ENCODE measurements at regions not wholly inside any gene's neighbourhood (a gene's known extent, or its start where the extent isn't known, plus 50 kb on each side); places are given as distances from the start of the nearest gene placed in this dataset.
"Not testable (repeated sequence)": the region's sequence is repeated elsewhere in the genome, so short reads cannot be mapped to it uniquely, and the experiment has no call there.

DNA sequence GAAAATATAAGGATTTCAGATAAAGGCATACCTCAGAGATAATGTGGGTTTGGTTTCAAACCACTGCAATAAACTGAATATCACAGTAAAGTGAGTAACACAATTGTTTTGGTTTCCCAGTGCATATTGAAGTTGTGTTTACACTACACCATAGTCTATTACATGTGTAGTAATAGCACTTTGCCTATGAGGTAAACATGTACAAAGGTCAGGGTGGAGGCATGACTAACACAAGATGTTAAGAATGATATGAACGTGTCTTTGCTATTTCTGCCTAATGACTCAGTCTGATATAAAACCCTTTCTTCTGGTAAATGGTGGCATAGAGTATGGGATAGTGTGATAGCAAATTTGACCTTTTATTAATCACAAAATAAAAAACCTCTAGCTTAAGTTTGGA is 621.5 kb upstream of the ADGRL2 start:
- DNase-seq: no peak
- no peaks in the 10 kb centered on the region for H3K9me2 ChIP-seq (replicated peaks; ENCODE audit: insufficient read depth, low read length)
- no peaks in the 10 kb centered on the region for H3K79me2 ChIP-seq (ENCODE audit: low read length)
- H3K27me3 ChIP-seq (replicated peaks; ENCODE audit: insufficient read depth, low read length): no peaks in the 10 kb centered on the region
- H2AFZ ChIP-seq (ENCODE audit: low read length): no peak overlapping the region
- H3K4me3 ChIP-seq (ENCODE audit: low read length): no peak overlapping the region
- TF ChIP-seq EZH2phosphoT487 (IDR thresholded peaks at IDR 0.05; ENCODE audit: low read length): no peak
- TF ChIP-seq, protein P1, sequence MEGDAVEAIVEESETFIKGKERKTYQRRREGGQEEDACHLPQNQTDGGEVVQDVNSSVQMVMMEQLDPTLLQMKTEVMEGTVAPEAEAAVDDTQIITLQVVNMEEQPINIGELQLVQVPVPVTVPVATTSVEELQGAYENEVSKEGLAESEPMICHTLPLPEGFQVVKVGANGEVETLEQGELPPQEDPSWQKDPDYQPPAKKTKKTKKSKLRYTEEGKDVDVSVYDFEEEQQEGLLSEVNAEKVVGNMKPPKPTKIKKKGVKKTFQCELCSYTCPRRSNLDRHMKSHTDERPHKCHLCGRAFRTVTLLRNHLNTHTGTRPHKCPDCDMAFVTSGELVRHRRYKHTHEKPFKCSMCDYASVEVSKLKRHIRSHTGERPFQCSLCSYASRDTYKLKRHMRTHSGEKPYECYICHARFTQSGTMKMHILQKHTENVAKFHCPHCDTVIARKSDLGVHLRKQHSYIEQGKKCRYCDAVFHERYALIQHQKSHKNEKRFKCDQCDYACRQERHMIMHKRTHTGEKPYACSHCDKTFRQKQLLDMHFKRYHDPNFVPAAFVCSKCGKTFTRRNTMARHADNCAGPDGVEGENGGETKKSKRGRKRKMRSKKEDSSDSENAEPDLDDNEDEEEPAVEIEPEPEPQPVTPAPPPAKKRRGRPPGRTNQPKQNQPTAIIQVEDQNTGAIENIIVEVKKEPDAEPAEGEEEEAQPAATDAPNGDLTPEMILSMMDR (IDR thresholded peaks at IDR 0.05; ENCODE audit: low read length): no peak
- TF ChIP-seq EZH2 (optimal IDR thresholded peaks at IDR 0.05; ENCODE audit: low read depth, low read length): no peak
- no peak overlapping the region for H3K9ac ChIP-seq (ENCODE audit: low read length)
- no peaks in the 10 kb centered on the region for H4K20me1 ChIP-seq (ENCODE audit: insufficient read depth, low read length)
- H3K36me3 ChIP-seq (replicated peaks; ENCODE audit: insufficient read depth, low read length): no peaks in the 10 kb centered on the region
- no peak overlapping the region for H3K27ac ChIP-seq (ENCODE audit: low read length)
- H3F3A ChIP-seq (ENCODE audit: insufficient read depth, low read length): peaks cover 8% of the 10 kb centered on the region; the same call in 1 of the 2 replicates
- H3K9me3 ChIP-seq (replicated peaks; ENCODE audit: insufficient read depth, low read length): no peaks in the 10 kb centered on the region
- no peak overlapping the region for H3K4me2 ChIP-seq (ENCODE audit: low read depth, low read length)
- peaks cover 7% of the 10 kb centered on the region for H3K4me1 ChIP-seq (ENCODE audit: low read length)

DNA sequence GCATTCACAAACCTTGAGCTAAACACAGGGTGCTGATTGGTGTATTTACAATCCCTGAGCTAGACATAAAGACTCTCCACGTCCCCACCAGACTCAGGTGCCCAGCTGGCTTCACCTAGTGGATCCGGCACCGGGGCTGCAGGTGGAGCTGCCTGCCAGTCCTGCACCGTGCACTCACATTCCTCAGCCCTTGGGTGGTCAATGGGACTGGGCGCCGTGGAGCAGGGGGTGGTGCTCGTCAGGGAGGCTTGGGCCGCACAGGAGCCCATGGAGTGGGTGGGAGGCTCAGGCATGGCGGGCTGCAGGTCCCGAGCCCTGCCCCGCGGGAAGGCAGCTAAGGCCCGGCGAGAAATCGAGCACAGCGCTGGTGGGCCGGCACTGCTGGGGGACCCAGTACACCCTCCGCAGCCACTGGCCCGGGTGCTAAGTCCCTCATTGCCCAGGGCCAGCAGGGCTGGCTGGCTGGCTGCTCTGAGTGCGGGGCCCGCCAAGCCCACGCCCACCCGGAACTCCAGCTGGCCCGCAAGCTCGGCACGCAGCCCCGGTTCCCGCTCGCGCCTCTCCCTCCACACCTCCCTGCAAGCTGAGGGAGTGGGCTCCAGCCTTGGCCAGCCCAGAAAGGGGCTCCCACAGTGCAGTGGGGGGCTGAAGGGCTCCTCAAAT is 622.2 kb upstream of the ADGRL2 start:
- H3K9me3 ChIP-seq (replicated peaks; ENCODE audit: insufficient read depth, low read length); H2AFZ ChIP-seq (ENCODE audit: low read length); H3F3A ChIP-seq (ENCODE audit: insufficient read depth, low read length); H3K79me2 ChIP-seq (ENCODE audit: low read length); H4K20me1 ChIP-seq (ENCODE audit: insufficient read depth, low read length); H3K4me2 ChIP-seq (ENCODE audit: low read depth, low read length); H3K27me3 ChIP-seq (replicated peaks; ENCODE audit: insufficient read depth, low read length); H3K4me1 ChIP-seq (ENCODE audit: low read length); H3K9ac ChIP-seq (ENCODE audit: low read length); DNase-seq; H3K27ac ChIP-seq (ENCODE audit: low read length); H3K9me2 ChIP-seq (replicated peaks; ENCODE audit: insufficient read depth, low read length); H3K4me3 ChIP-seq (ENCODE audit: low read length); H3K36me3 ChIP-seq (replicated peaks; ENCODE audit: insufficient read depth, low read length): not testable (repeated sequence)

DNA sequence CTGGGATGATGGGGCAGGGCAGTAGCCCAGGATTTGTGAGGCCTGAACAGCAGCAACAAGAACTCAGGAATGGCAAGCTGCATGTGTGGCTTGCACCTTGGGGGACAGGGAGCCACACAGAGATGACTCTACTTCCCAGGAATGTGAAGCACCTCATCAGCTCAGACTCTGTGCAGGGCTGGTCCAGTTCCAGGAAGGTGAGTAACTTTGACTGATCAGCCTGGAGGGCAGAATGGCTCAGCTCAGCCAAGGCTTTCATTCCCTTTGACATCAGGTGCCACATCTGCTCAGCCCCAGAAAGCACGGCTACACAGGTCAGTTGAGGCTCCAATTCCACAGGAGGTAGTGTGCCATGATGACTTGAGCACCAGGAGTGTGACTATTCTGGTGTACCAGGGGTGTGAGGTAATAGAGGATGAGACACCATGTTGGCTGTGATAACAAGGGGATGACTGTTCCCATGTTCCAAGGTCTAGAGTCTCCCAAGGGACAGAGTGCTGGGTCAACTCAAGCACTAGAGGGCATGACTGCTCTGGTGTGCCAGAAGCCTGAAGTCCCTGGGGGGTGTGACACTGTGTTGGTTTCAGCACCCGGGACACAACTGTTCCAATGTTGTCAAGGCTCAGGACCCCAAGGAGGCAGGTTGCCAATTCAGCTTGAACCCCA is 625.8 kb upstream of the ADGRL2 start:
- H3K9ac ChIP-seq (ENCODE audit: low read length): no peak overlapping the region
- H3K9me3 ChIP-seq (replicated peaks; ENCODE audit: insufficient read depth, low read length): no peaks in the 10 kb centered on the region
- H3K4me1 ChIP-seq (ENCODE audit: low read length): no peaks in the 10 kb centered on the region
- no peaks in the 10 kb centered on the region for H3K27me3 ChIP-seq (replicated peaks; ENCODE audit: insufficient read depth, low read length)
- no peak overlapping the region for H2AFZ ChIP-seq (ENCODE audit: low read length)
- TF ChIP-seq, protein P1 (IDR thresholded peaks at IDR 0.05; ENCODE audit: low read length): no peak
- TF ChIP-seq EZH2phosphoT487 (IDR thresholded peaks at IDR 0.05; ENCODE audit: low read length): no peak
- TF ChIP-seq EZH2 (optimal IDR thresholded peaks at IDR 0.05; ENCODE audit: low read depth, low read length): no peak
- no peaks in the 10 kb centered on the region for H3K79me2 ChIP-seq (ENCODE audit: low read length)
- no peaks in the 10 kb centered on the region for H4K20me1 ChIP-seq (ENCODE audit: insufficient read depth, low read length)
- no peak for DNase-seq
- no peaks in the 10 kb centered on the region for H3F3A ChIP-seq (ENCODE audit: insufficient read depth, low read length)
- H3K9me2 ChIP-seq (replicated peaks; ENCODE audit: insufficient read depth, low read length): no peaks in the 10 kb centered on the region
- no peak overlapping the region for H3K4me2 ChIP-seq (ENCODE audit: low read depth, low read length)
- no peaks in the 10 kb centered on the region for H3K36me3 ChIP-seq (replicated peaks; ENCODE audit: insufficient read depth, low read length)
- no peak overlapping the region for H3K27ac ChIP-seq (ENCODE audit: low read length)
- H3K4me3 ChIP-seq (ENCODE audit: low read length): no peak overlapping the region

DNA sequence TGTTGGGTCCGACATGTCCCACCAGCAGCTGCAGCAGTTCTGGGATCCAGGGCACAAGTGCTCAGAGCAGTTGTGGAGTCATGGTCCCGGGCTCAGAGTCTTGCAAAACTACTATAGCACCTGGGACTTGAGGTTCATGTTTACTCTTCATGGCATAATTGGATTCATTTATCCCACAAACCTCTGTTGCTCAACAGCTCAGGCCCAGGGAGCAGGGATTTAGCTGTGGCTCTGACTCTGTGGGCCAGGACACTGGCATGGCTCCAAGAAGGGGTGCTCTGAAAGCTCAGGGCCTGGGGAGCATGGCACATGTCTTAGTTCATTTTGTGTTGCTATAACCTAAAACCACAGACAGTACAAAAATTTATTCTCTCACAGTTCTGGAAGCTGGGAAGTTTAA is 626.7 kb upstream of the ADGRL2 start:
- no peak overlapping the region for H3K27ac ChIP-seq (ENCODE audit: low read length)
- no peaks in the 10 kb centered on the region for H3F3A ChIP-seq (ENCODE audit: insufficient read depth, low read length)
- H3K36me3 ChIP-seq (replicated peaks; ENCODE audit: insufficient read depth, low read length): no peaks in the 10 kb centered on the region
- no peaks in the 10 kb centered on the region for H3K9me2 ChIP-seq (replicated peaks; ENCODE audit: insufficient read depth, low read length)
- TF ChIP-seq, protein P1 (IDR thresholded peaks at IDR 0.05; ENCODE audit: low read length): no peak
- no peak for TF ChIP-seq EZH2phosphoT487 (IDR thresholded peaks at IDR 0.05; ENCODE audit: low read length)
- TF ChIP-seq EZH2 (optimal IDR thresholded peaks at IDR 0.05; ENCODE audit: low read depth, low read length): no peak
- no peaks in the 10 kb centered on the region for H3K9me3 ChIP-seq (replicated peaks; ENCODE audit: insufficient read depth, low read length)
- no peak overlapping the region for H3K9ac ChIP-seq (ENCODE audit: low read length)
- no peaks in the 10 kb centered on the region for H3K4me1 ChIP-seq (ENCODE audit: low read length)
- H3K4me2 ChIP-seq (ENCODE audit: low read depth, low read length): no peak overlapping the region
- no peak overlapping the region for H3K4me3 ChIP-seq (ENCODE audit: low read length)
- DNase-seq: no peak
- no peaks in the 10 kb centered on the region for H3K79me2 ChIP-seq (ENCODE audit: low read length)
- H2AFZ ChIP-seq (ENCODE audit: low read length): no peak overlapping the region
- H4K20me1 ChIP-seq (ENCODE audit: insufficient read depth, low read length): no peaks in the 10 kb centered on the region
- H3K27me3 ChIP-seq (replicated peaks; ENCODE audit: insufficient read depth, low read length): no peaks in the 10 kb centered on the region

Measured in MM.1S (cell line).